HCT116 (cell line): ENCODE measurements at regions not wholly inside any gene's neighbourhood (a gene's known extent, or its start where the extent isn't known, plus 50 kb on each side); places are given as distances from the start of the nearest gene placed in this dataset.

Experiments used
- ATF3 ChIP-seq: IDR thresholded peaks from 2 replicates; pipeline ENCODE4 v1.6.1; 2012
- CTCF ChIP-seq, 3 experiments: fragments of 200-600 bp in 1 of 3; sonication (generic) in 1 of 3; IDR thresholded peaks in 2 of 3; conservative IDR thresholded peaks in 1 of 3; 2 replicates each; pipeline ENCODE4 v1.5.1; 2012 to 2017; ENCODE audit warnings: low read depth in 2 of 3, low read length in 2 of 3, antibody characterized with exemption in 1 of 3, borderline replicate concordance in 1 of 3, control low read depth in 1 of 3, mild to moderate bottlenecking in 1 of 3, mixed read lengths in 1 of 3, mixed run types in 1 of 3, moderate library complexity in 1 of 3; ENCODE audit not compliant: insufficient read depth in 1 of 3
- ELF1 ChIP-seq: IDR thresholded peaks from 2 replicates; pipeline ENCODE4 v1.6.1; 2012; ENCODE audit warnings: low read depth, borderline replicate concordance
- EZH2 ChIP-seq: fragments of 200-600 bp; sonication (generic); IDR thresholded peaks from 2 replicates; pipeline ENCODE4 v1.6.1; 2017; ENCODE audit warnings: antibody characterized with exemption, mixed run types
- EZH2phosphoT487 ChIP-seq: fragments of 200-600 bp; IDR thresholded peaks from 2 replicates; pipeline ENCODE4 v1.6.1; 2018; ENCODE audit warnings: antibody characterized with exemption, borderline replicate concordance
- FOSL1 ChIP-seq: IDR thresholded peaks from 2 replicates; pipeline ENCODE4 v1.6.1; 2012; ENCODE audit warnings: low read depth
- JUND ChIP-seq: IDR thresholded peaks from 2 replicates; pipeline ENCODE4 v1.6.1; 2012
- POLR2A ChIP-seq: IDR thresholded peaks from 2 replicates; pipeline ENCODE4 v1.7.0; 2011; ENCODE audit warnings: borderline replicate concordance; ENCODE audit not compliant: insufficient read depth, insufficient read length; ENCODE audit errors: extremely low read depth
- POLR2AphosphoS5 ChIP-seq: IDR thresholded peaks from 2 replicates; pipeline ENCODE4 v1.6.1; 2011; ENCODE audit warnings: mild to moderate bottlenecking, low read depth, low read length, moderate library complexity
- TCF7L2 ChIP-seq: IDR thresholded peaks from 2 replicates; pipeline ENCODE4 v1.7.0; 2011; ENCODE audit warnings: borderline replicate concordance, inconsistent platforms; ENCODE audit not compliant: insufficient read depth, insufficient read length; ENCODE audit errors: extremely low read depth
- YY1 ChIP-seq: IDR thresholded peaks from 2 replicates; pipeline ENCODE4 v1.6.1; 2011; ENCODE audit warnings: low read length, low read depth, moderate library complexity, mild to moderate bottlenecking; ENCODE audit not compliant: insufficient replicate concordance; ENCODE audit errors: extremely low read depth
- ZNF274 ChIP-seq: fragments of 200-500 bp; sonication (Bioruptor generic); IDR thresholded peaks from 2 replicates; pipeline ENCODE4 v1.6.1; 2014; ENCODE audit warnings: mild to moderate bottlenecking, low read depth, low read length, inconsistent platforms

DNA sequence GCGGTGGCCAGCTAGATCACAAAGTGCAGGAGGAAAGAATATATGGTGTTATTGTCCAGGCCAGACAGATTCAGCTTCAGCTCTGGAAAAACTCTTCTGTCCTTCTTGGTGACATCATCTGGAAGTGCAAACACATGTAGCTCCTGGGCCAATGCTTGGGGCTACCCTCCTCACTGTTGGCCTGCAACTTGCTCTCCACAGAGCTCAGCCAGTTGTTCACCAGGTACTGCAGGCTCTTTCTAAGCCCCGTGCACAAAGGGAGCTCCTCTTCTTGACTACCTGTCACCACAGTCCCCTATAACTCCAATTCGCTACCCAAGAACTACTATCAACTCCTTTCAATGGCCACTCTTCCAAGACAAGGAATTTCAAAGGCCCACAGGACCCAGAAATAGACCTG lies 1175.9 kb upstream of the CDH9 start:
- TF ChIP-seq CTCF (IDR thresholded peaks at IDR 0.05 in 2 of 3, conservative IDR thresholded peaks at IDR 0.05 in 1 of 3; ENCODE audit: borderline replicate concordance in 1 of 3, insufficient read depth in 1 of 3, low read depth in 2 of 3, low read length in 2 of 3) (no peak), YY1 (no peak), POLR2A (no peak), ELF1 (no peak), TCF7L2 (no peak), ZNF274 (no peak), EZH2 (no peak), EZH2phosphoT487 (no peak), JUND (no peak), ATF3 (no peak), POLR2AphosphoS5 (no peak), FOSL1 (no peak)
